DND-41 (cell line): ENCODE measurements at regions not wholly inside any gene's neighbourhood (a gene's known extent, or its start where the extent isn't known, plus 50 kb on each side); places are given as distances from the start of the nearest gene placed in this dataset.

ENCODE experiments used
- ATAC-seq: fragments of 200-7000 bp; cut with Tn5 transposase; 3 replicates; pipeline ENCODE4 v1.9.1; 2021; ENCODE audit warnings: low read depth; ENCODE audit not compliant: insufficient read depth
- DNase-seq: peaks from one replicate; pipeline ENCODE4 v3.0.0-alpha.2; 2020
- H2AFZ ChIP-seq: 2 replicates; pipeline ENCODE4 v1.6.0; 2012; ENCODE audit warnings: low read depth, low read length
- H3K27ac ChIP-seq: 2 replicates; pipeline ENCODE4 v1.5.1; 2012; ENCODE audit warnings: low read length, inconsistent platforms
- H3K27me3 ChIP-seq: fragments of 200-600 bp; sonication (generic); 2 replicates; pipeline ENCODE4 v1.6.0; 2012; ENCODE audit warnings: low read length, mild to moderate bottlenecking, inconsistent platforms; ENCODE audit not compliant: insufficient read depth, poor library complexity
- H3K36me3 ChIP-seq: 2 replicates; pipeline ENCODE4 v1.5.1; 2012; ENCODE audit warnings: low read length, inconsistent platforms; ENCODE audit not compliant: insufficient read depth
- H3K4me1 ChIP-seq: 2 replicates; pipeline ENCODE4 v1.5.1; 2012; ENCODE audit warnings: mild to moderate bottlenecking, low read length; ENCODE audit not compliant: insufficient read depth
- H3K4me2 ChIP-seq: 2 replicates; pipeline ENCODE4 v1.6.0; 2012; ENCODE audit warnings: mild to moderate bottlenecking, moderate library complexity, low read length, inconsistent platforms; ENCODE audit not compliant: insufficient read depth
- H3K4me3 ChIP-seq, 2 experiments: fragments of 200-600 bp in 1 of 2; shearing (Covaris generic) in 1 of 2; 2 replicates each; pipeline ENCODE4 v1.5.1; 2012 to 2016; ENCODE audit warnings: inconsistent platforms in 2 of 2, low read length in 2 of 2, mild to moderate bottlenecking in 2 of 2, low read depth in 1 of 2, moderate library complexity in 1 of 2
- H3K79me2 ChIP-seq: 2 replicates; pipeline ENCODE4 v1.6.0; 2012; ENCODE audit warnings: low read length, inconsistent platforms; ENCODE audit not compliant: insufficient read depth
- H3K9ac ChIP-seq: 2 replicates; pipeline ENCODE4 v1.6.0; 2012; ENCODE audit warnings: low read depth, mild to moderate bottlenecking, inconsistent platforms, low read length, moderate library complexity
- H3K9me3 ChIP-seq: 2 replicates; pipeline ENCODE4 v1.5.1; 2012; ENCODE audit warnings: low read length, moderate library complexity, mild to moderate bottlenecking, inconsistent platforms; ENCODE audit not compliant: insufficient read depth, severe bottlenecking
- H4K20me1 ChIP-seq: 2 replicates; pipeline ENCODE4 v1.6.0; 2012; ENCODE audit warnings: low read length; ENCODE audit not compliant: insufficient read depth
- EZH2 ChIP-seq: IDR thresholded peaks from 3 replicates; pipeline ENCODE4 v1.6.1; 2012; ENCODE audit warnings: borderline replicate concordance, low read depth, mild to moderate bottlenecking, moderate library complexity, low read length, inconsistent platforms; ENCODE audit not compliant: severe bottlenecking
- TF ChIP-seq, protein P1 (sequence below): IDR thresholded peaks from 2 replicates; pipeline ENCODE4 v1.5.1; 2012; ENCODE audit warnings: borderline replicate concordance, low read length, moderate library complexity, mild to moderate bottlenecking; ENCODE audit not compliant: poor library complexity, severe bottlenecking; ENCODE audit errors: extremely low read depth

DNA sequence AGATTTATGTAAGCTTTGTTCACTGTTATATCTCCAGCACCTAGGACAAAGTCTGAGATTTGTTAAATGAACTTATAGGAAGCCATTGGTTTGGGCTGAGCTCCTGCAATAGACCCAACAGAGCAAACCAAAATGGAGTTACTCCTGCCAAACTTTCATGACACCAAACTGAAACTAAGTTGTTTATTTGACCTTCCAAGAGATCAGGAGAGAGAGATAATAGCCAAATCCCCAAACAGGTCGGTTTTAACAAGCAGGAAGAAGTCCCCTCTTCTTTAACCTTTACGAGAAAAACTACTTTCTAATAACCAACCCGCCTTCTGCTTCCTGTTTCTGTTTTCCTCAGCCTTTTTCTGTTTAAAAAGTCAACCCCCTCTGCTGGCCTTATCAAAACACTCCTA, 54.9 kb upstream of the ATP12A start:
- no peaks in the 10 kb centered on the region for H3K79me2 ChIP-seq
- no peak overlapping the region for H3K9ac ChIP-seq
- H3K4me2 ChIP-seq = no peak overlapping the region
- H3K36me3 ChIP-seq = no peaks in the 10 kb centered on the region
- ATAC-seq (no peak), DNase-seq (no peak)
- peaks cover 13% of the 10 kb centered on the region for H3K4me1 ChIP-seq
- no peaks in the 10 kb centered on the region for H3K9me3 ChIP-seq
- no peak overlapping the region for H3K4me3 ChIP-seq
- TF ChIP-seq, protein P1, sequence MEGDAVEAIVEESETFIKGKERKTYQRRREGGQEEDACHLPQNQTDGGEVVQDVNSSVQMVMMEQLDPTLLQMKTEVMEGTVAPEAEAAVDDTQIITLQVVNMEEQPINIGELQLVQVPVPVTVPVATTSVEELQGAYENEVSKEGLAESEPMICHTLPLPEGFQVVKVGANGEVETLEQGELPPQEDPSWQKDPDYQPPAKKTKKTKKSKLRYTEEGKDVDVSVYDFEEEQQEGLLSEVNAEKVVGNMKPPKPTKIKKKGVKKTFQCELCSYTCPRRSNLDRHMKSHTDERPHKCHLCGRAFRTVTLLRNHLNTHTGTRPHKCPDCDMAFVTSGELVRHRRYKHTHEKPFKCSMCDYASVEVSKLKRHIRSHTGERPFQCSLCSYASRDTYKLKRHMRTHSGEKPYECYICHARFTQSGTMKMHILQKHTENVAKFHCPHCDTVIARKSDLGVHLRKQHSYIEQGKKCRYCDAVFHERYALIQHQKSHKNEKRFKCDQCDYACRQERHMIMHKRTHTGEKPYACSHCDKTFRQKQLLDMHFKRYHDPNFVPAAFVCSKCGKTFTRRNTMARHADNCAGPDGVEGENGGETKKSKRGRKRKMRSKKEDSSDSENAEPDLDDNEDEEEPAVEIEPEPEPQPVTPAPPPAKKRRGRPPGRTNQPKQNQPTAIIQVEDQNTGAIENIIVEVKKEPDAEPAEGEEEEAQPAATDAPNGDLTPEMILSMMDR = no peak
- TF ChIP-seq EZH2 = no peak
- no peaks in the 10 kb centered on the region for H3K27me3 ChIP-seq
- H4K20me1 ChIP-seq = no peaks in the 10 kb centered on the region
- peak overlapping the region; percentile 46 for H2AFZ ChIP-seq
- H3K27ac ChIP-seq = no peak overlapping the region

DNA sequence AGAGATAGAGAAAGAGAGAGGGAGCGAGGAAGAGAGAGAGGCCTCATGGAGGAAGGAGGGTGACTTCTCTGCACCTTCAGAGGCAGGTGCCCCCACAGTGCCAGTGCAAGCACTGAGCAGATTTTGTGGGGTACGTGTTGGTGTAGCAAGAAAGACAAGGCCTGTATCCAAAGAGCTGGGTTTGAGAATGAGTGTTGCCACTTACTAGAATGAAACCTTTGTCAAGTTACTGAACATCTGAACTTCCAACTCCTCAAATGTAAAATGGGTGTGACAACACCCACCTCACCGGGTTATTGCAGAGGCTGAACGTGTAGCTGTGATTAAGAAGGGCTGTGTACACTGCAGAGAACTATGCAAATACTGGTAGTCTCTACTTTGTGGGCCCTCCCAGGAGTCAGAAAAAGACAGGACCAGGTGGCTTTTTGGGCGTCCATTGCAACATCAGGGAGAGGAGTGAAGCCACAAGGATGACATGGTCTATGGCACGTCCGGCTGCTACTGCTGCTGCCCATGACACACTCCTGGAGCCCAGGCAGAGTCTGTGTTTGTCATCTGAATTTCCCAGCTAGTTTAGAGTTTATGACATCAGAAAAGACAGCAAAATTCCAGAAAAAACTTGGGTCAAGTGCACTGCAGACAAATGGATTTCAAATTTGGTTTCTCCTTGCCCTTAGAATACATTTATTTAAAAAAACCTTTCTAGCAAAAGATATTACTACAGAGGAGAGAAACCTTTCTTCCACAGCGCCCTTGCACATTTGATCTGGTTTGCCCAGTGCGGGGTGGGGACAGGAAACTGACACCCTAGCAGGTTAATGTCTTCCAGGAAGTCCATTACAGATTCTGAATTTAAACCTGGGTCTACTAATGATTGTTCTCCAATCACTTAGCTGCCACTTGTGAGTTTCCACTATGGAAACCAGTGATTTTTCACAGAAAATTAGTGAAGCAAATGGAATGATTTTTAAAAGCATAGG, 54.0 kb upstream of the ATP12A start:
- Histone ChIP-seq H3K4me3 (no peak overlapping the region), H3K36me3 (no peaks in the 10 kb centered on the region), H3K9me3 (no peaks in the 10 kb centered on the region), H4K20me1 (no peaks in the 10 kb centered on the region), H3K4me2 (no peak overlapping the region), H3K27ac (no peak overlapping the region), H2AFZ (peak overlapping the region; percentile 46), H3K27me3 (no peaks in the 10 kb centered on the region), H3K9ac (no peak overlapping the region), H3K79me2 (no peaks in the 10 kb centered on the region), H3K4me1 (peaks cover 13% of the 10 kb centered on the region)
- ATAC-seq = no peak; the same call in 2 of the 3 replicates
- TF ChIP-seq, protein P1 = no peak
- no peak for TF ChIP-seq EZH2
- DNase-seq = no peak

DNA sequence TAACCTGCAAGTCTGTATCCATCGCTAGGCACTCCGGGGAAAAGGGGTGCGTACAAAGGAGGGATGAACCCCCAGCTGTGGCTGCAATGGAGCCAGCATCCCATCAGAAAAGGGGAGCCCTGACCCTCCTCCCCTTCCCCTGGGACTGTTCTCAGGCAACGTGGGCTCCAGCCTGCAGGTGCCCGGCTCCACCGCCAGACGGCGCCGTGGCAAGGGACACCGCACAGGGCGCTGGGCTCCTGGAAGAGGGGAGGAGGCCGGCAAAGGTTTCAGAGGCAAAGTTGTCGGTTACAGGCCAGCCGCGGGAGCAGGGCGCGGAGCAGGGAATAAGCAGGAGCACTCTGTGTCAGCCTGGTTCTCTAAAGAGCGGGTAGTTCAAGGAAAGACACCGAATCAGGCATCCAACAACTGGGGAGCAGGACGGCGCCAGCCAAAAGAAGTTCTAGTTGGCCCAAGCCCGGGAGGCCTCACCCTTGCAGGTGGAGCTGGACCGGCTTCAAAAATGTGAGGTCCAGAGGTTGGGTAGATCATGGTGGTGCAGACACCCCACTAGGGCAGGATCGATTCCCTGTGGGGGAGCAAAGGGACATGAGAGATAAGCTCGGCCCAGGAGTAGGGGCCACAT, 53.0 kb upstream of the ATP12A start:
- Histone ChIP-seq H3K79me2 (no peaks in the 10 kb centered on the region), H4K20me1 (no peaks in the 10 kb centered on the region), H3K4me2 (no peak overlapping the region), H3K27ac (no peak overlapping the region), H3K4me3 (no peak overlapping the region), H3K27me3 (no peaks in the 10 kb centered on the region), H3K9me3 (no peaks in the 10 kb centered on the region), H3K9ac (no peak overlapping the region), H3K36me3 (no peaks in the 10 kb centered on the region), H3K4me1 (peaks cover 13% of the 10 kb centered on the region), H2AFZ (no peak overlapping the region)
- TF ChIP-seq, protein P1 = no peak
- TF ChIP-seq EZH2 = no peak
- ATAC-seq (no peak), DNase-seq (no peak)
